ENCODE measurements at regions not wholly inside any gene's neighbourhood (a gene's known extent, or its start where the extent isn't known, plus 50 kb on each side); places are given as distances from the start of the nearest gene placed in this dataset.

GRCh38 chr12:111230649-111231048 lies 138.2 kb downstream of the PHETA1 start:
- H3K27me3 Mint-ChIP-seq = peaks cover 13% of the 10 kb centered on the region
- no peak for DNase-seq (ENCODE audit: extremely low spot score, unreplicated experiment)
- H3K4me1 Mint-ChIP-seq (ENCODE audit: unreplicated experiment) = no peaks in the 10 kb centered on the region
- no peaks in the 10 kb centered on the region for H3K36me3 Mint-ChIP-seq
- H3K9me3 Mint-ChIP-seq = no peaks in the 10 kb centered on the region
- H3K27ac Mint-ChIP-seq = no peak overlapping the region
- TF ChIP-seq, protein P1, sequence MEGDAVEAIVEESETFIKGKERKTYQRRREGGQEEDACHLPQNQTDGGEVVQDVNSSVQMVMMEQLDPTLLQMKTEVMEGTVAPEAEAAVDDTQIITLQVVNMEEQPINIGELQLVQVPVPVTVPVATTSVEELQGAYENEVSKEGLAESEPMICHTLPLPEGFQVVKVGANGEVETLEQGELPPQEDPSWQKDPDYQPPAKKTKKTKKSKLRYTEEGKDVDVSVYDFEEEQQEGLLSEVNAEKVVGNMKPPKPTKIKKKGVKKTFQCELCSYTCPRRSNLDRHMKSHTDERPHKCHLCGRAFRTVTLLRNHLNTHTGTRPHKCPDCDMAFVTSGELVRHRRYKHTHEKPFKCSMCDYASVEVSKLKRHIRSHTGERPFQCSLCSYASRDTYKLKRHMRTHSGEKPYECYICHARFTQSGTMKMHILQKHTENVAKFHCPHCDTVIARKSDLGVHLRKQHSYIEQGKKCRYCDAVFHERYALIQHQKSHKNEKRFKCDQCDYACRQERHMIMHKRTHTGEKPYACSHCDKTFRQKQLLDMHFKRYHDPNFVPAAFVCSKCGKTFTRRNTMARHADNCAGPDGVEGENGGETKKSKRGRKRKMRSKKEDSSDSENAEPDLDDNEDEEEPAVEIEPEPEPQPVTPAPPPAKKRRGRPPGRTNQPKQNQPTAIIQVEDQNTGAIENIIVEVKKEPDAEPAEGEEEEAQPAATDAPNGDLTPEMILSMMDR (conservative IDR thresholded peaks at IDR 0.05) = no peak
- no peak overlapping the region for H3K4me3 Mint-ChIP-seq

- H3K27me3 Mint-ChIP-seq = peaks cover 9% of the 10 kb centered on the region
- TF ChIP-seq, protein P1 (conservative IDR thresholded peaks at IDR 0.05) = no peak
- no peak overlapping the region for H3K4me3 Mint-ChIP-seq
- H3K9me3 Mint-ChIP-seq = no peaks in the 10 kb centered on the region
- H3K27ac Mint-ChIP-seq = no peak overlapping the region
- no peak for DNase-seq (ENCODE audit: extremely low spot score, unreplicated experiment)
- no peaks in the 10 kb centered on the region for H3K4me1 Mint-ChIP-seq (ENCODE audit: unreplicated experiment)
- H3K36me3 Mint-ChIP-seq = no peaks in the 10 kb centered on the region
Measured at GRCh38 chr12:111228916-111229666, 139.8 kb downstream of the PHETA1 start.

GRCh38 chr12:111227476-111228420 lies 141.1 kb downstream of the PHETA1 start:
- Mint-ChIP-seq H3K36me3 (no peaks in the 10 kb centered on the region), H3K27ac (no peak overlapping the region), H3K9me3 (no peaks in the 10 kb centered on the region), H3K27me3 (peaks cover 9% of the 10 kb centered on the region), H3K4me3 (no peak overlapping the region), H3K4me1 (ENCODE audit: unreplicated experiment) (no peaks in the 10 kb centered on the region)
- TF ChIP-seq, protein P1 (conservative IDR thresholded peaks at IDR 0.05) = no peak
- no peak for DNase-seq (ENCODE audit: extremely low spot score, unreplicated experiment)

DNA sequence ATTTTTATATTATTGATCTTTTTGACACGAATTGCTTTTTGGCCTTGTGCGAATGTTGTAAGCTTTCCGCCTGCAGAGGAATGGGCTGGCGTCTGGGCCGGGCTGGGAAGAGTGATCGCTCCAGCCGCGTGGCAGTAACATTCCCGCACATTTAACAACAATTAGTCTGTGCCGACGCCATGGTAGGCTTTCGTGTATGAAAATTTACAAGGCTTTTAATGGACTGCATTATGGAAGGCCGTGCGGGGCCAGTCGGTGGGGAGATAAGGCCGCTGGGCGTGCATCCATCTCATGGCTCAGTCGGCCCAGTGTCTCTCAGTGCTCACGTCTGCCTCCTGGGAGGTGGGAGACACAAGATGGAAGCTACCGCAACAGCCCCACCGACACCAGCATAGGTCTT lies 142.2 kb downstream of the PHETA1 start:
- Mint-ChIP-seq H3K27me3 (peaks cover 7% of the 10 kb centered on the region), H3K36me3 (no peaks in the 10 kb centered on the region), H3K9me3 (no peaks in the 10 kb centered on the region), H3K4me1 (ENCODE audit: unreplicated experiment) (no peaks in the 10 kb centered on the region), H3K27ac (no peak overlapping the region), H3K4me3 (no peak overlapping the region)
- TF ChIP-seq, protein P1 (conservative IDR thresholded peaks at IDR 0.05) = no peak
- DNase-seq (ENCODE audit: extremely low spot score, unreplicated experiment) = no peak

GRCh38 chr12:111225307-111225706 lies 143.6 kb downstream of the PHETA1 start:
- DNase-seq (ENCODE audit: extremely low spot score, unreplicated experiment) = no peak
- Mint-ChIP-seq H3K27me3 (no peaks in the 10 kb centered on the region), H3K27ac (no peak overlapping the region), H3K9me3 (no peaks in the 10 kb centered on the region), H3K36me3 (no peaks in the 10 kb centered on the region), H3K4me3 (no peak overlapping the region), H3K4me1 (ENCODE audit: unreplicated experiment) (no peaks in the 10 kb centered on the region)
- TF ChIP-seq, protein P1 (conservative IDR thresholded peaks at IDR 0.05) = no peak

All from type B pancreatic cell (in vitro differentiated cells).